NCI-H510A treated with DMSO at 0.1 percent for 48 hours (cell line): ENCODE measurements at regions not wholly inside any gene's neighbourhood (a gene's known extent, or its start where the extent isn't known, plus 50 kb on each side); places are given as distances from the start of the nearest gene placed in this dataset.
"Not testable (repeated sequence)": the region's sequence is repeated elsewhere in the genome, so short reads cannot be mapped to it uniquely, and the experiment has no call there.

Experiments used
- DNase-seq: peaks from one replicate; lab custom pipeline; 2025; lab: John Stamatoyannopoulos, UW

DNA sequence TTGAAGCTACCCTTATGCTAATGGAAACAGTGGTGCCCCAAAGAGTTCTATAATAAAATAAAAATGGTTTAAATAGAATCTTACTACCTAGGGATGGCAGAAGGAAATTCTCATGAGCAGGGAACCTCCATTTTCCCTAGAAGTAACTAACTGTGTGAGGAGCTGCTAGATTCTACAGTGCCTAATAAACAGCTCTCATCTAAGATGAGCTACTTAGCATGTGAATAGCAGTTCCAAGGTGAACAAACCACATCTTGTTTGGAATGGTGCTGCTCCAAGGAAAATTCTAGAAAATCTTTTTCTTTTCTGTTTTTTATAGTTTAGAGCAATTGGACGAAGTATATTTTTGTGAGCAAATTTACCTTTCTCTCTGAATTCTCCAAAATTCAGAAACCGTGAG, 1015.3 kb upstream of the NOVA1 start:
- DNase-seq = no peak

DNA sequence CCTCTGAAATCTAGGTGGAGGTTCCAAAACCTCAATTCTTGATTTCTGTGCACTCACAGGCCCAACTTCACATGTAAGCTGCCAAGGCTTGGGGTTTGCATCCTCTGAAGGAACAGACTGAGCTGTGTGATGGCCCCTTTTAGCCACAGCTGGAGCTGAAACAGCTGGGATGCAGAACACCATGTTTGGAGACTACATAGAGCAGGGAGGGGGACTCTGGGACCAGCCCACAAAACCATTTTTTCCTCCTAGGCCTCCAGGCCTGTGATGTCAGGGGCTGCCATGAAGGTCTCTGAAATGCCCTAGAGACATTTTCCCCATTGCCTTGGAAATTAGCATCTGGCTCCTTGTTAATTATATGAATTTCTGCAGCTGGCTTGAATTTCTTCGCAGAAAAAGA, 1025.9 kb upstream of the NOVA1 start:
- DNase-seq = no peak

DNA sequence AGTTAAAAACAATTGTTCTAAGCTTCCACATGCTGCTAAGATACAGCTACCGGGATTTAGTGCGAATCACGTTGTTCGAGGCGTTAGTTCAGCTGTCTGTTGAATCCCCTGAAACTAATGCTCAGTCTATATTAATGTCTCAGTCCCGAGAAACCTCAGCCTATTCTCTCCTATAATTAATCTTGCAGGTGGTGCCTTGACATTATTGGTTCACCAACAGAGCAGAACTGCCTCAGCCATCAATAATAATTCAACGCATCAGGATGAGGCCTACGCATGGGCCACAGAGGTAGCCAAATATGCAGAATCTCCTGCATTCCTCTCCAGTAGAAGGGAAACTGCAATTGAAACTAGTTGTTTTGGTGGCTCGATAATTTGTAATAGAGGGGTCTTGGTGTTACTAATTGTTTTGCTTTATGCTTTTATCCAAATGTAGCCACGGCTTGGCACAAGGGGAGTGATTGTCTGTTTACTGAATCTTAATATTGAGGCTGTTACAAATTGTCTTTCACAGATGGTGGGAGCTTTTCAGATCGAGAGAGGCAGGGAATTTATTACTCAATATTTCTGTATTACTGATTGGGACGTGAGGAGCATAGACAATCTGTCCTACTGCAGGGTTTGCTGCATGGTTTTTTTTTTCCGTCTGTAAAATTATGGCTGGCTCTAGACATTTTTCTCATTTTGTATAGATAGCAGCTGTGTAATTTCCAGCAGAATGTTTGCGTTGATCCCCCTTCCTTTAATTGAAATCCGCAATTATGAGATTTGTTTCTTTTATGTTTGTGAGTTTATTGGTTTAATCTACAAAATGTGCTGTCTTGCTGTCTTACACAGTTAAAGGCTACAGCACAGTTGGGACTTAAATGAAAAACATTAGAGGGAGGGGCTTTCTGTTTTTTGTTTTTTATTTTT, 1036.5 kb upstream of the NOVA1 start:
- DNase-seq = no peak

DNA sequence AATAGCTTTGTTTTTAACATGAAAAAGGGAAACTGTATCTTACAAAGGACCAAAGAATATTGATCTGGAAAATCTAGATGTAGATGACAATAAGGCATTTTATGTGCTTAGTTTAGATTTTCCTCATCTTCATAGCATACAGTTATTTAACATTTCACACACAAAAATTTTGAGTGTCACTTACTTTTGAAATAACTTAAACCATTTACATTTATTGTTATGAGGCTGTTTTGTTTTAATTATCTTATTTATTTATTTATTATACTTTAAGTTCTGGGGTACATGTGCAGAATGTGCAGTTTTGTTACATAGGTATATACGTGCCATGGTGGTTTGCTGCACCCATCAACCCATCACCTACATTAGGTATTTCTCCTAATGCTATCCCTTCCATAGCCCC, 1042.9 kb upstream of the NOVA1 start:
- DNase-seq = not testable (repeated sequence)

DNA sequence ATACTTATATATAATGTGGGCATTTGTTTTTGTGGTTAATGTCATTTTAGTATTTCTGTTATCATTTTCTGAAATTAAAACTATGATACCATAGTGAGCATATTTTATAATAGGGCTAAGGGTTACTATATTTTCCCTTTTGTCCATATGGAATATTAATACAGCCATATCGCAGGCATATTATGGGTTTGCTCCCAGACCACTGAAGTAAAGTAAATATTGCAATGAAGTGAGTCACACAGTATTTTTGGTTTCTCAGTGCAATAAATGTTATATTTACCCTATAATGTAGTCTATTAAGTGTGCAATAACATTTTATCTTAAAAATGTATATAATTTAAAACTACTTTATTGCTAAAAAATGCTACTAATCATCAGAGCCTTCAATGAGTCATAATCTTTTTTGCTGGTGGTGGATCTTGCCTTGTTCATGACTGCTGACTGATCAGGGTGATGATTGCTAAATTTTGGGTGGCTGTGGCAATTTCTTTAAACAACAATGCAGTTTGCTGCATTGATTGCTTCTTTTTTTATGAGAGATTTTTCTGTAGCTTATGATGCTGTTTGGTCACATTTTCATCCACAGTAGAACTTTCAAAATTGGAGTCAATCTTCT, 1044.5 kb upstream of the NOVA1 start:
- no peak for DNase-seq

DNA sequence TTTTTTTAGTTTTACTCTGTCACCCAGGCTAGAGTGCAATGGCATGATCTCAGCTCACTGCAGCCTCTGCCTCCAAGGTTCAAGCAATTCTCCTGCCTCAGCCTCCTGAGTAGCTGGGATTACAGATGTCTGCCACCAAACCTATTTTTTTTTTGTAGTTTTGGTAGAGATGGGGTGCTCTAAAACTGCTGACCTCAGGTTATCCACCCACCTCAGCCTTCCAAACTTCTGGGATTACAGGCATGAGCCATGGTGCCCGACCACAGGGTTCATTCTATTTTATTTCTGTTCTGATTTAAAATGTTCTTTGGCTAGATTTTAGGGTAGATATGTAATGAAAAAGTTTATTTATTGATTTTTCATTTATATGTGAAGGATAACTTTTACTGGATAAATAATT, 1062.8 kb upstream of the NOVA1 start:
- no peak for DNase-seq

DNA sequence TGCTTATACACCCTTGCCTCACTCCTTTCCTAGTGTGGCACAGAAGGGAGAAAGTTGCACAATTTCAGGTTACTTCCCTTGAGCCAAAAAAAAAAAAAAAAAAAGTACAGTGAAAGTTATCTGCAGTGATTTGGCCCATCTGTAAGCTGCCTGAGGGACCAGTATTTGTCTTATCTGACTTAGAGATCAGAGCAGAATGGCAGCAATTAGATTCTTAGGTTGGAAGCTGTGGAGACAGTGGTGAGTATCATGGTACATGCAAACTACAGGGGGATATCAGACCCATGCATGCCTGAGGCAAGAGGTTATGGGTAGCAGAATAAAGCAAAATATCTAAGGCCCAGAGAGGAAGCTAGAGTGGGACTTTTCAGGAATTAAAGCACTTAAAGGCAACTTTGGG, 1070.7 kb upstream of the NOVA1 start:
- DNase-seq = no peak

DNA sequence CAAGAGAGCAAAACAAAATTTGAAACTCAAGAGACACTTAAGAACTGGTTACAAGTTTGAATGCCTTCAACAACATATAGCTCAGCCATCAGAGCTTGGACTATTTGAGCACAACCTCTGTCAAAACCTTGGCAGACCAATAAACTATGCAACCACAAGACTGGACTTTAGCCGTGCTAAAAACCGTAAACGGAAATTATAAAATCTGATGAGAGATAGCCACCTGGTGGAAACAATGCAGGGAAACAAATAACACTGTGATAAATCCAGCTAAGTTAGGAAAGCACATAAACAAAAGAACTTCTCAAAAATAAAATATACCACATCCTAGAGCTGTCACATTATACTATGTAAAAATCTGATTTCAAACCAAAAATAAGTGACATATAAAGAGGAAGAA, 1074.2 kb upstream of the NOVA1 start:
- DNase-seq = no peak

DNA sequence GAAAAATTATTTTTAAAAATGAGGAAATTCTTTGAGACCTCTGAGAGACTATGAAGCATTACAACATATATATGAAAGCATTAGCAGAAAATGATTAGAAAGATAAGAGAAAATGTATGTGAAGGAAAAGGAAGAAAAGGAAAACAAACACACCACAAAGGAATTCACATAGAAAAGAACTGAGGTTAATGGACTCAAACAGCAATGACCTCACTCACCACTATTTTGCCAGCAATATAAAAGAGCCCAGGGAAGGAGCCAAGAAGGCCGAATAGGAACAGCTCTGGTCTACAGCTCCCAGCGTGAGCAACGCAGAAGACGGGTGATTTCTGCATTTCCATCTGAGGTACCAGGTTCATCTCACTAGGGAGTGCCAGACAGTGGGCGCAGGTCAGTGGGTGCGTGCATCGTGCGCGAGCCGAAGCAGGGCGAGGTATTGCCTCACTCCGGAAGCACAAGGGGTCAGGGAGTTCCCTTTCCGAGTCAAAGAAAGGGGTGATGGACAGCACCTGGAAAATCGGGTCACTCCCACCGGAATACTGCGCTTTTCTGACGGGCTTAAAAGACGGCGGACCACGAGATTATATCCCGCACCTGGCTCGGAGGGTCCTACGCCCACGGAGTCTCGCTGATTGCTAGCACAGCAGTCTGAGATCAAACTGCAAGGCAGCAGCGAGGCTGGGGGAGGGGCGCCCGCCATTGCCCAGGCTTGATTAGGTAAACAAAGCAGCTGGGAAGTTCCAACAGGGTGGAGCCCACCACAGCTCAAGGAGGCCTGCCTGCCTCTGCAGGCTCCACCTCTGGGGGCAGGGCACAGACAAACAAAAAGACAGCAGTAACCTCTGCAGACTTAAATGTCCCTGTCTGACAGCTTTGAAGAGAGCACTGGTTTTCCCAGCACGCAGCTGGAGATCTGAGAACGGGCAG, 1075.2 kb upstream of the NOVA1 start:
- not testable (repeated sequence) for DNase-seq

DNA sequence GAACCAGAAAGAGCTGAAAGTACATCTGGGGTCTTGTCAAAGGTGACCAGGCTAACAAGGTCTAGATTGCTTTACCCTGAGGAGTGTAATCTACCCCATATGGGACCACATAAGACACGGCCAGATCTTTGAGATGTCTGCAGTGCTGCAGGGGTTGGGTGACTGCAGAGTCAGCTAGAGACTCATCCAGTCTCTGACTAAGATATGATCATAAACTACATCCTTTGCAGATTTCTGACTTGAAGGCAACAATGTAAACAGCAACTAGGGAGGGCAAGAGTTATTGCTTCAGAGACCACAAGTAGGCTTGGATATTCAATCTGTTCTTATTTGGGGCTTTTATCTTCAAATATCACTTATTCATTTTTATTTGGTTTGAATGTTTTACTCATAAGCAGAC, 1080.5 kb upstream of the FOXG1 start:
- DNase-seq = no peak

DNA sequence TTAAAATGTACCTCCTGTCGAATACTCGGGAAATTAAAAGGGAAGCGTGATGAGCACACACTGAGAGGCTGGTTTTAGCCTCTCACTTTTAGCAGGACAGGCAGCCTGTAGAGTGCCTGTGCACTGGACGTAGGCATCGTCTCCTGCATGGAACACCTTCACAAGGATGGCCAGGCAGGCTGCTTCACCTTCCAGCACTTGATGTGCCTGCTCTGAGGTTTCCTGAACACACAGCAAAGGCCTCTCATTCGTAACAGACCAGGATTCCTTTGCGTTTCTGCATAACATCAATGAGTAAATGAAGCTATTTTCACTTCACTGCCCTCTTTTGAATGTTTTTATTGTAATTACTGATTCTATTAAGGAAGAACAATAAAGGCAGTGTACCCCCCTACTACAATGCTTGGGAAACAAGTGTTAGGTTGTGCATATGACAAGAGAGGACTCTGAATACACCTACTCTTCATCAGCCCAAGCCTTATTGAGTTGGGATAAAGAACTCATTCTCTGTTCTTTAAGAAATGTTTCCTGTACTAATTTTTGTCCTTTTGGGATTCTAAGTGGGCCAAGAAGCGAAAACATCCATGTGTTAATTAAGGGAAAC, 1077.6 kb upstream of the FOXG1 start:
- no peak for DNase-seq

DNA sequence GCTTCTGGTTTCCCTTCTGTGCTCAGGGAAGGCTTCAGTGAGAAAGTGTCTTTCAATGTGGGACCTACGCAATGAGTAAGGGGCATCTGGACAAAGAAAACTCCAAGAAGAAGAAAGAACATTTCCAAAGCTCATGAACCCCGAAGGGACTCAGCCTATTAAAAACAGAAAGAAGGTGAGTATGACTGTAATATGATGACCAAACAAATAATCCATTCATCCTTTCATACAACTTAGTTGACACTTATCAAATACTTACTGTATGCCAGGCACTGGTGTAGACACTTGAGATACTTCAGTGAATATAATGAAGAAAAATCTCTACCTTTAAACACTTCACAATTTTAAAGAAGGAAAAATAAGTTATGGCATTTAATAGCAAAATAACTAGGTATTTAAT, 1054.2 kb upstream of the FOXG1 start:
- DNase-seq = no peak

DNA sequence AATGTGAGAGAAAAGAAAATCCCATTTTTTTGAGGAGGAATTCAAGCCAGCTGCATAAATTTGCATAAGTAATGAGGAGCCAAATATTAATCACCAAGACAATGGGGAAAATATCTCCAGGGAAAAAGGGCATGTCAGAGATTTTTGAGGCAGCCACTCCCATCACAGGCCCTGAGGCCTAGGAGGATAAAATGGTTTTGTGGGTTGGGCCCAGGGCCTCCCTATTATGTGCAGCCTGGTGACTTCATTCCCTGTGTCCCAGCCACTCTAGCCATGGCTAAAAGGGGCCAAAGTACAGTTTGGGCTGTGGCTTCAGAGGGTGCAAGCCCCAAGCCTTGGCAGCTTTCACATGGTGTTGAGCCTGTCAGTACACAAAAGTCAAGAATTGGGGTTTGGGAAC, 1051.0 kb upstream of the FOXG1 start:
- DNase-seq = no peak

DNA sequence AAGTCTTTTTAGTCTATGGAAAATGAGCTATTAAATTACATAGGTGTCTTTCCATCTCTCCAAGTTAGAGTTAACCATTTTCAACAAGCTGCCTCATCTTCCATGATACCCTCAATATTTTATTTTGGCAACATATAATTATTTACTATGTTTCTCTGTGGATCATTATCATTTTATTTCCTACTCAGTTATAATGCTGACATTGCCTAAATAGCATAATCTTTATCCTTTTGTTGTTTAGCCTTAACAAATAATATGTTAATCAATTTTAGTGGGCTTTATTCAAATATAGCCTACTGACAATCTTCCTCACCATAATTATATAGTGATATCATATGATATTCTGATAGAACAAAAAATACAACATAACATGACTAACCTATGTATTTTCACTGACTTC, 1044.8 kb upstream of the FOXG1 start:
- DNase-seq = no peak

DNA sequence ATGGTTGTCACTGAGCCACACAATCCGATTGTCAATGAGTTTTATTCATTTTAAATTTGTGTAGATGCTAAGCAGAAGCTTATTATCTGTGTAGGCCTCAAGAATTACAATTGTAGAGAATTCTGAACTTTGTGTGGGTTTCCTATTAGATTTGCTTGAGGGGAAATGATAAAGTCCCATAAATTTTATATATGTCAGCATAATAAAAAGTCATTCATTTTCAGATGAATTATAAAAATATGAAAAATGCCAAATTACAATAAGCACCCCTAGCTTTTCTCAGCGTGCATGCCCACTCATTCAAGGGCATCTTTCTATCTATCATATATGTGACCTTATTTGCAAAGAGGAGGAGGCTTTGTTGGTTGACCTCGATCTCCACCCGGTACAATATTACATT, 1041.1 kb upstream of the FOXG1 start:
- no peak for DNase-seq

DNA sequence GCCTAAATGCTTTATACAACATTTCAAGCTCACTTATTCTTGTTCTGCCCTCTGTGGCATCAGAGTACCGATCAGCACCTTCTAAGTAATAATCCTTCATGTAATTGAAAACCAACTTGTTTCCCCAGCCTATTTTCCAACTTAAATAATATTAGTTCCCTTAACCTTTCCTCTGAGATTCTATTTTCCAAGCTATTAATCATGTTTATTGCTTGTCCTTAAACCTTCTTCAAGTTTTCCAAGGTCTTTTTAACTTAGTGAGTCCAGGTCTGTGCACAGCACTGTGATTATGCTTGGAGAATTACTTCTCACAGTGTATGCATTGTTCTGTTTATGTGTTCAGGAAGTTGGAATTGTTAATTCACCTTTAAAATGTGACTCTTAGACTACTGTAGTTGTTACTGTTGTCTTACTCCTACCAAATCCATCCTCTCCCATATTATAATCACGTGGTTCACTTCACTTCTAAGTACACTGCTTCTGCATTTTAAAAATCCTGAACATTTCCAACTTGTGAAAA, 1039.3 kb upstream of the FOXG1 start:
- DNase-seq = peak; percentile 6

DNA sequence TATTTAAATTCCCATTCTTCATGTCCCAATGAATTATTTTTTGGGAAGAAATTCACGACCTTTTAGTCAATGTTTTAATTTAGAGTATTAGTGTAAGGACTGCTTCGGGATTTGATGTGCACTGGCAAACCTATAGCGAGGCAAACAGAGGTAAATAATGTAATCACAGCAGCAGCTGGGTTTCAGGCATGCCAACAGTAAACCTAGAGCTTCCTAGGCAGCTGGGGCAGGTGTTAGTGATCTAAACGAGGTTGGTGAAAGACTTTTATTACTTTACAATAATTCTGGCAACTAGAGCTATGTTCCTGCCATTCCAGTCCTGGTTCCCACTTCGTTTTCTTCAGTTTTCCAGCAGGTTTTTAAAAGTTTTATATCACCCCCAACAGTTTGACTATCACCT, 1036.4 kb upstream of the FOXG1 start:
- peak; percentile 62 for DNase-seq

DNA sequence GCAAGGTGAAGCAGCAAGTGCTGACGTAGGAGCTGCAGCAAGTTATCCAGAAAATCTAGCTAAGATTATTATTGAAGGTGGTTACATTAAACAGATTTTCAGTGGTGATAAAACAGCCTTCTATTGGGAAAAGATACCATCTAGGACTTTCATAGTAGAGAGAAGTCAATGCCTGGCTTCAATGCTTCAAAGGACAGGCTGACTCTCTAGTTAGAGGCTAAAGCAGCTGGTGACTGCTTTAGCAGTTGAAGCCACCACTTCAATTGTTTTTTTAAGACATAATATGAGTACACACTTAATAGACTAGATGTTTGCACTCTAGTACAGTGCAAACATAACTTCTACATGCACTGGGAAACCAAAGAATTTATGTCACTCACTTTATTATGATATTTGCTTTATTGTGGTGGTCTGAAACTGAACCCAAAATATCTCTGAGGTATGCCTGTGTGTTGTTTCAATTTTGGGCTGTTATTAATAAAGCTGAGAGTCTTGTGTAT, 1026.9 kb upstream of the FOXG1 start:
- DNase-seq = peak; percentile 81

DNA sequence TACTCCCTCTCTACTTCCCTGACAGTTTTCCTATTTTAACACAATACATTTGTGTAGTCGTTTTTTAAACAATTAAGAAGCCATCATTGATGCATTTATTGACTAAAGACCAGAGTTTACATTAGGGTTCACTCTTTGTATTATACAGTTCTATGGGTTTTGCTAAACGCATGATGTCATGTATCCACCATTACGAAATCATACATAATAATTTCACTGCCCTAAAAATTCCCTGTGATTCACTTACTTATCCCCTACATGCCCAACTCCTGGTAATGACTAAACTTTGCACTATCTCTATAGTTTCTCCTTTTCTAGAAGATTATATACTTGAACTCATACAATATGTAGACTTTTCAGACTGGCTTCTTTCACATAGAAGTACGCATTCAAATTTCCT, 1016.5 kb upstream of the FOXG1 start:
- DNase-seq = no peak

DNA sequence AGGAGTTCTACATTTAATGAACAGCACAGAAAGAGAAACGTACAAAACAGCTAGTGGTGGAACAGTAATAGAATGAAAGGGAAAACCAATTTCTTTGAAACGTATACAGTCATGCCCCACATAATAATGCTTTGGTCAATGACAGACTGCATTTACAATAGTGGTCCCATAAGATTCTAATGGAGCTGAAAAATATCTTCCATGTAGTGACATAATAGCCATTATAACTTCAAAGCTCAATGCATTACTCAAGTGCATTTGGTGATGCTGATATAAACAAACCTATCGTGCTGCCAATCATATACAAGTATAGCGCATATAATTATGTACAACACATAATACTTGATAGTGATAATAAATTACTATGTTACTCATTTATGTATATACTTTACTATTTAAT, 1008.9 kb upstream of the FOXG1 start:
- not testable (repeated sequence) for DNase-seq

DNA sequence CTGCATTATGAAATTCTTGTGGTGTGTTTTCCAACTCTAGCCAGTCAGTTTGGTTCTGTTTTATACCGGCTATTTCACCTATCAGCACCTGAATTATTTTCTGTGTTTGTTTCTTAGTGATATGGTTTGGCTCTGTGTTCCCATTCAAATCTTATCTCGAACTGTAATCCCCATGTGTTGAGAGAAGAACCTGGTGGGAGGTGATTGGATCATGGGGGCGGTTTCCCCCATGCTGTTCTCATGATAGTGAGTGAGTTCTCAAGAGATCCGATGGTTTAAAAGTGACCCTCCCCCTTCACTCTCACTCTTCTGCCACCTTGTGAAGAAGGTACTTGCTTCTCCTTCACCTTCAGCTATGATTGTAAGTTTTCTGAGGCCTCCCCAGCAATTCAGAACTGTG, 1006.2 kb upstream of the FOXG1 start:
- not testable (repeated sequence) for DNase-seq
